SJSA1 (cell line): ENCODE measurements at regions not wholly inside any gene's neighbourhood (a gene's known extent, or its start where the extent isn't known, plus 50 kb on each side); places are given as distances from the start of the nearest gene placed in this dataset.
A peak's percentile ranks its signal among the peaks of the same experiment; 100 is the strongest.

Experiments
- DNase-seq, 2 experiments: peaks; one replicate each; pipeline ENCODE4 v3.0.0-alpha.2; 2015 to 2020; ENCODE audit warnings: low spot score in 2 of 2, low read depth in 1 of 2
- H3K27ac ChIP-seq: fragments of 250-450 bp; sonication (Bioruptor Pico); 2 replicates; pipeline ENCODE4 v1.5.1; 2020; ENCODE audit warnings: mild to moderate bottlenecking, moderate library complexity
- H3K27me3 ChIP-seq: fragments of 250-450 bp; sonication (Bioruptor Pico); replicated peaks from 2 replicates; pipeline ENCODE4 v1.5.1; 2020; ENCODE audit warnings: mild to moderate bottlenecking, moderate library complexity
- H3K36me3 ChIP-seq: fragments of 250-450 bp; sonication (Bioruptor Pico); 2 replicates; pipeline ENCODE4 v1.5.1; 2020; ENCODE audit warnings: mild to moderate bottlenecking
- H3K4me1 ChIP-seq: fragments of 250-450 bp; sonication (Bioruptor Pico); replicated peaks from 2 replicates; pipeline ENCODE4 v1.6.1; 2021; ENCODE audit warnings: mild to moderate bottlenecking
- H3K4me3 ChIP-seq: fragments of 250-450 bp; sonication (Bioruptor Pico); 2 replicates; pipeline ENCODE4 v1.5.1; 2020; ENCODE audit warnings: mild to moderate bottlenecking
- H3K9me3 ChIP-seq: fragments of 250-450 bp; sonication (Bioruptor Pico); replicated peaks from 2 replicates; pipeline ENCODE4 v1.5.1; 2020; ENCODE audit warnings: mild to moderate bottlenecking

- DNase-seq, result no peak
- no peak overlapping the region for H3K4me3 ChIP-seq
- no peaks in the 10 kb centered on the region for H3K36me3 ChIP-seq
- no peaks in the 10 kb centered on the region for H3K4me1 ChIP-seq
- H3K9me3 ChIP-seq, result no peaks in the 10 kb centered on the region
- H3K27ac ChIP-seq, result no peak overlapping the region
- no peaks in the 10 kb centered on the region for H3K27me3 ChIP-seq
Measured at GRCh38 chr6:47391675-47392074, 82.0 kb upstream of the TNFRSF21 start.

DNA sequence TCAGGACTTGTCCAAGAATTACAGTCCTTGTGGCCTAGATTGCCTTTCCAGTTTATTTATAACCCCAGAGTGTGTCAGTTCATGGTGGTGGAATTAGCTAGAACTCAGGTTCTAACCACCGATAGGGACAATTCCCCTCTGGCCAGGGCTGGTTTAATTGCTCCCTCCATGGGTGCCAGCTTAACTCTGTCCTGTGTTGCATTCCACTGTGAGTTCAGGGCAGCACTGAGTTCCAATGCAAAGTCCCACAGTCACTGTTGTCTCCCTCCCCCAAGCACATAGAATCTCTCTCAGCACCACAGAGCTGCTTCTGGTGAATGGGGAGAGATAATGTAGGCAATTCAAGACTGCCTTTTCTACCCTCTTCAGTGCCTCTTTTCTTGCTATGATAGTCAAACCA, 82.5 kb upstream of the TNFRSF21 start:
- H3K27me3 ChIP-seq, result no peaks in the 10 kb centered on the region
- no peaks in the 10 kb centered on the region for H3K36me3 ChIP-seq
- no peaks in the 10 kb centered on the region for H3K9me3 ChIP-seq
- no peak overlapping the region for H3K27ac ChIP-seq
- H3K4me1 ChIP-seq, result no peaks in the 10 kb centered on the region
- no peak for DNase-seq
- no peak overlapping the region for H3K4me3 ChIP-seq

GRCh38 chr6:47396401-47397069, 81.1 kb upstream of the CD2AP start:
- Histone ChIP-seq H3K36me3 (no peaks in the 10 kb centered on the region), H3K27me3 (no peaks in the 10 kb centered on the region), H3K4me3 (no peak overlapping the region), H3K27ac (no peak overlapping the region), H3K4me1 (no peaks in the 10 kb centered on the region), H3K9me3 (no peaks in the 10 kb centered on the region)
- no peak for DNase-seq

DNA sequence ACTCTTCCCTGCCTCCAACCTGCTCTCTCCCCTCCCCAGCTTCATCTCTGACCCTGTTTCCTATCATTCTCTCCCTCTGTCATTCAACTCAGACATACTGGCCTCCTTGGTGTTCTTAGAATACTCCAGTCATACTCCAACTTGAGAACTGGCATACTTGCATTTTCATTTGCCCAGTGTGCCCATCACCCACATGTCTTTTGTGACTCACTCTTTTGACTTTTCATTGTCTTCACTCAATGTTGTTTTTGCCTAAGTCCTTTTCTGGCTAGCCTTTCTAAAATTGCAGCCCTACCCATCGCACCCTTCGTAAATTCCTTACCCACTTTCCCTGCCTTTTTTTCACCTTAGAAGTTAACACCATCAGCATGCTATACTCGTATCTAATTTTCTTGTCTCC, 77.0 kb upstream of the CD2AP start:
- no peaks in the 10 kb centered on the region for H3K27me3 ChIP-seq
- H3K4me3 ChIP-seq, result no peak overlapping the region
- no peak overlapping the region for H3K27ac ChIP-seq
- H3K9me3 ChIP-seq, result no peaks in the 10 kb centered on the region
- no peak for DNase-seq
- H3K4me1 ChIP-seq, result no peaks in the 10 kb centered on the region
- H3K36me3 ChIP-seq, result no peaks in the 10 kb centered on the region

- H3K4me1 ChIP-seq, result no peaks in the 10 kb centered on the region
- no peak for DNase-seq
- H3K9me3 ChIP-seq, result no peaks in the 10 kb centered on the region
- no peaks in the 10 kb centered on the region for H3K27me3 ChIP-seq
- no peak overlapping the region for H3K4me3 ChIP-seq
- H3K27ac ChIP-seq, result no peak overlapping the region
- no peaks in the 10 kb centered on the region for H3K36me3 ChIP-seq
Measured at GRCh38 chr6:47402081-47402480, 75.5 kb upstream of the CD2AP start.

- Histone ChIP-seq H3K27me3 (no peaks in the 10 kb centered on the region), H3K9me3 (no peaks in the 10 kb centered on the region), H3K36me3 (no peaks in the 10 kb centered on the region), H3K4me3 (no peak overlapping the region), H3K27ac (no peak overlapping the region), H3K4me1 (no peaks in the 10 kb centered on the region)
- no peak for DNase-seq
Measured at GRCh38 chr6:47403056-47403455, 74.5 kb upstream of the CD2AP start.

DNA sequence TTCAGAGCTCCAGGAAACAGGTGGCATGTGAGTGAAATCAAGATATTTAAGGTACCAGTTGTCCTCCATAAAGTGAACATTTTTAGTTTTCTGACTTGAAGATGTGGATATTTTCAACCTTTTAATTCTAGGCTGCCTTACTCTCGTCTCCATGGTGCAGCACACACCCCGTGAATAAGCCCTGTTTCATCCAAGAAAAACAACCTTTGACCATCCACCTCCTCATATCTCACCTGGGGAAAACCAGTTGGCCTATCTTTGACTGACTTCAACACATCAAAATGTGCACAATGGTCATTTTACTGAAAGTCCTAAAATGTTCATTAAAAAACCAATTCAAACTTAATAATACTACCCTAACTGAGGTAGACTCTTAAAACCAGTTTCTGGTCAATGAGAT, 73.8 kb upstream of the CD2AP start:
- no peaks in the 10 kb centered on the region for H3K4me1 ChIP-seq
- no peak for DNase-seq
- no peak overlapping the region for H3K4me3 ChIP-seq
- H3K27me3 ChIP-seq, result no peaks in the 10 kb centered on the region
- H3K36me3 ChIP-seq, result no peaks in the 10 kb centered on the region
- H3K27ac ChIP-seq, result no peak overlapping the region
- no peaks in the 10 kb centered on the region for H3K9me3 ChIP-seq

DNA sequence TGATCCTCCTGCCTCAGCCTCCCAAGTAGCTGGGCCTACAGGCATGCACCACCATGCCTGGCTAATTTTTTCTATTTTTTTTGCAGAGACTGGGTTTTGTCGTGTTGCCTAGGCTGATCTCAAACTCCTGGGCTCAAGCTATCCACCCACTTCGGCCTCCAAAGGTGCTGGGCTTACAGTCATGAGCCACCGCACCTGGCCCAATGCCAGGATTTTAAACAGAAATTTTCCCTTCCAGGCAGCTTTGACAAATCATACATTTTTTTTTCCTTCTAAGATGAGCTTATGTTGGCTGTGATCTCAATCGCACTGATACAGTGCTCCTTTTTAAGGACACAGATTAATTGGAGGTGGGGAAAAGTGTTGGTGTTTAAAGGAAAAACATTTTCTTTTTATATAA, 73.2 kb upstream of the CD2AP start:
- no peak overlapping the region for H3K27ac ChIP-seq
- H3K27me3 ChIP-seq, result no peaks in the 10 kb centered on the region
- H3K4me3 ChIP-seq, result no peak overlapping the region
- DNase-seq, result no peak
- no peaks in the 10 kb centered on the region for H3K36me3 ChIP-seq
- H3K9me3 ChIP-seq, result no peaks in the 10 kb centered on the region
- no peaks in the 10 kb centered on the region for H3K4me1 ChIP-seq

DNA sequence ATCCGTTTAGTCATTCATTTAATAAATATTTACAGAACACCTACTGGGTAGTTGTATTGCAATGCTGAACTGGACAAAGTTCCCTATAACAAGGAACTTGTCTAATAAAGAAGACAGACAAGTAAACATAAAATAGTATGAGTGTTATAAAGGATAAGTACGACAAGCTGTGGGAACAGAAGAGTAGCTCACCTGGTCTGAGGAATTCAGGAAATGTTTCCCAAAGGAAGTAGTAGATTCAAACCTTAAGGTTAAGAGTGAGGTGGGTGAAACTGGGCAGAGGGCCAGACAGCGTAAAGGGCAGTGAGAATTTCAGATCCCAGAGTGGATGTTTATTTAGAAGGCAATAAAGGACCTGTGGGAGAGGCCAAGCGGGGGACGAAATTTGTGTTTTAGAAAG, 72.3 kb upstream of the CD2AP start:
- H3K27me3 ChIP-seq, result no peaks in the 10 kb centered on the region
- no peaks in the 10 kb centered on the region for H3K36me3 ChIP-seq
- H3K4me1 ChIP-seq, result no peaks in the 10 kb centered on the region
- H3K4me3 ChIP-seq, result no peak overlapping the region
- no peak for DNase-seq
- H3K27ac ChIP-seq, result no peak overlapping the region
- no peaks in the 10 kb centered on the region for H3K9me3 ChIP-seq

GRCh38 chr6:47407300-47408281, 70.0 kb upstream of the CD2AP start:
- DNase-seq, result no peak
- H3K9me3 ChIP-seq, result no peaks in the 10 kb centered on the region
- no peaks in the 10 kb centered on the region for H3K4me1 ChIP-seq

GRCh38 chr6:47413752-47414422, 63.7 kb upstream of the CD2AP start:
- Histone ChIP-seq H3K4me1 (peaks cover 6% of the 10 kb centered on the region; the same call in 1 of the 2 replicates), H3K36me3 (no peaks in the 10 kb centered on the region), H3K4me3 (peak overlapping the region; percentile 41), H3K9me3 (no peaks in the 10 kb centered on the region), H3K27me3 (no peaks in the 10 kb centered on the region), H3K27ac (peak overlapping the region; percentile 79)
- DNase-seq, result peak in 1 of 2 experiments; percentile 73

More at GRCh38 chr6:47407300-47408281, 70.0 kb upstream of the CD2AP start:
- no peak overlapping the region for H3K27ac ChIP-seq
- H3K27me3 ChIP-seq, result no peaks in the 10 kb centered on the region
- H3K36me3 ChIP-seq, result no peaks in the 10 kb centered on the region
- no peak overlapping the region for H3K4me3 ChIP-seq

DNA sequence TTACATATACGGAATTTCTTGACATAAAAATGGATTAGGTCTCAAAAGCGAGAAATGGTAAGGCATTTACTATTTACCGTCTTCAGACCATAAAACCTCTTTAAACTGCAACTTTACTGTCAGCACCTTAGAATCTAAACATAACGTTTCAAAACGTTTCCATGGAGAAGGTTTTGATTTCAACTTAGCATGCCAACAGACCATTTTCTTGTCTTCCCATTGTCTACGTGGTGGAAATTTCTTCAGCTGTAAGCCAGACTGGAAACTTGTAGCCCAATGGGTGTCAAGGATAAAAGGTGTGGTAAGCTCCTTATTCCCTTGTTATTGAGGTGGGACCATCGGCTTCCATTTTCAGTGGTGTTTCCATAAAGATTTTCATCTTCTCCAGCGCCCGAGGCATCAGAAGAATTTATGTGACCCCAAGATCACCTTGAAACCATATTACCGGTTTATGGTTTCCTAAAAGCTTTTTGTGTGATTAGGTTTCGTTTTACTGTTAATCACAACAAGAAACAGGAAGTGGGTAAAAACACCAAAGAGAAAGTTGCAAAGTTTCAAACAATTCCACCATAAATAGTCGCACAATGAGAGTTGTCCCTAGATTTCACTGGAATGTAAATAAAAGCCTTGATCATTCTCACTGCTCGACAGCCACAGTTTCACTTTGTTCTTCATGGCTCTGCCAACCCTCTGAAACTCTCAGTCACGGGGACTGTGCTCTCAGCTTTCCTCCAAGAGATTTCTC, 63.0 kb upstream of the CD2AP start:
- Histone ChIP-seq H3K4me3 (peak overlapping the region; percentile 41), H3K27ac (peak overlapping the region; percentile 79), H3K4me1 (peaks cover 6% of the 10 kb centered on the region; the same call in 1 of the 2 replicates), H3K27me3 (no peaks in the 10 kb centered on the region), H3K9me3 (no peaks in the 10 kb centered on the region), H3K36me3 (no peaks in the 10 kb centered on the region)
- peak; percentile 46 to 75 for DNase-seq
